GM23338 (cell line): ENCODE measurements at regions not wholly inside any gene's neighbourhood (a gene's known extent, or its start where the extent isn't known, plus 50 kb on each side); places are given as distances from the start of the nearest gene placed in this dataset.

Experiments used
- ATAC-seq: fragments of 200-7000 bp; cut with Tn5 transposase; 3 replicates; pipeline ENCODE4 v1.9.1; 2020
- DNase-seq: peaks from one replicate; pipeline ENCODE4 v3.0.0-alpha.2; 2015; ENCODE audit warnings: low spot score
- H2AFZ ChIP-seq: fragments of 200-600 bp; sonication (generic); 2 replicates; pipeline ENCODE4 v1.8.0; 2016; ENCODE audit warnings: antibody characterized with exemption, mild to moderate bottlenecking, moderate library complexity
- H3F3A ChIP-seq: fragments of 200-600 bp; sonication (generic); replicated peaks from 2 replicates; pipeline ENCODE4 v1.8.0; 2017; ENCODE audit warnings: antibody characterized with exemption, mixed run types, low read depth
- H3K27ac ChIP-seq: fragments of 200-600 bp; sonication (generic); 2 replicates; pipeline ENCODE4 v1.6.1; 2016; ENCODE audit warnings: low read depth
- H3K27me3 ChIP-seq: fragments of 200-600 bp; sonication (generic); 2 replicates; pipeline ENCODE4 v1.8.0; 2016; ENCODE audit warnings: mild to moderate bottlenecking, mixed run types, moderate library complexity; ENCODE audit not compliant: insufficient read depth
- H3K36me3 ChIP-seq: fragments of 200-600 bp; sonication (generic); 2 replicates; pipeline ENCODE4 v1.8.0; 2016; ENCODE audit warnings: mild to moderate bottlenecking; ENCODE audit not compliant: insufficient read depth
- H3K4me1 ChIP-seq: fragments of 200-600 bp; sonication (generic); 2 replicates; pipeline ENCODE4 v1.8.0; 2016; ENCODE audit warnings: mild to moderate bottlenecking, moderate library complexity; ENCODE audit not compliant: insufficient read depth
- H3K4me2 ChIP-seq: fragments of 200-600 bp; sonication (generic); 2 replicates; pipeline ENCODE4 v1.7.1; 2017; ENCODE audit warnings: mixed run types
- H3K4me3 ChIP-seq: fragments of 200-600 bp; sonication (generic); 2 replicates; pipeline ENCODE4 v1.6.1; 2016; ENCODE audit warnings: mixed run types
- H3K79me2 ChIP-seq: fragments of 200-600 bp; sonication (generic); replicated peaks from 2 replicates; pipeline ENCODE4 v1.8.0; 2017; ENCODE audit warnings: mild to moderate bottlenecking; ENCODE audit not compliant: insufficient read depth
- H3K9me2 ChIP-seq: fragments of 200-600 bp; sonication (generic); 2 replicates; pipeline ENCODE4 v1.8.0; 2017; ENCODE audit not compliant: insufficient read depth
- H4K20me1 ChIP-seq: fragments of 200-600 bp; sonication (generic); replicated peaks from 2 replicates; pipeline ENCODE4 v1.8.0; 2017; ENCODE audit warnings: mild to moderate bottlenecking; ENCODE audit not compliant: insufficient read depth
- H3K27ac Mint-ChIP-seq: 2 replicates; pipeline ENCODE4 v1.8.0; 2020; ENCODE audit warnings: inconsistent platforms, mild to moderate bottlenecking, moderate library complexity, mixed read lengths
- H3K27me3 Mint-ChIP-seq: 3 replicates; pipeline ENCODE4 v1.8.0; 2022; ENCODE audit warnings: low read depth, mild to moderate bottlenecking, moderate library complexity, mixed read lengths, inconsistent platforms; ENCODE audit not compliant: insufficient read depth, poor library complexity
- H3K36me3 Mint-ChIP-seq: 3 replicates; pipeline ENCODE4 v1.8.0; 2021; ENCODE audit warnings: low read depth, mild to moderate bottlenecking, inconsistent platforms, moderate library complexity, mixed read lengths
- H3K4me1 Mint-ChIP-seq: 3 replicates; pipeline ENCODE4 v1.8.0; 2020; ENCODE audit warnings: mild to moderate bottlenecking, inconsistent platforms, mixed read lengths
- H3K4me3 Mint-ChIP-seq: 3 replicates; pipeline ENCODE4 v1.8.0; 2021; ENCODE audit warnings: moderate library complexity, mild to moderate bottlenecking, inconsistent platforms, mixed read lengths
- H3K9me3 Mint-ChIP-seq: 3 replicates; pipeline ENCODE4 v1.8.0; 2020; ENCODE audit warnings: moderate library complexity, mild to moderate bottlenecking, inconsistent platforms, mixed read lengths
- EZH2 ChIP-seq: fragments of 200-600 bp; sonication (generic); IDR thresholded peaks from one replicate; pipeline ENCODE4 v1.8.0; 2017; ENCODE audit warnings: antibody characterized with exemption, mild to moderate bottlenecking, low read depth; ENCODE audit not compliant: unreplicated experiment
- EZH2phosphoT487 ChIP-seq: fragments of 200-600 bp; sonication (generic); IDR thresholded peaks from one replicate; pipeline ENCODE4 v1.8.1; 2018; ENCODE audit warnings: antibody characterized with exemption; ENCODE audit not compliant: unreplicated experiment
- STAT1 ChIP-seq: IDR thresholded peaks from one replicate; pipeline ENCODE4 v1.6.1; 2016; ENCODE audit warnings: antibody characterized with exemption; ENCODE audit not compliant: unreplicated experiment
- ZNF331 ChIP-seq: fragments of 250-450 bp; sonication (Bioruptor Pico); IDR thresholded peaks from 2 replicates; pipeline ENCODE4 v1.5.0; 2020; ENCODE audit warnings: low read depth, mild to moderate bottlenecking, moderate library complexity
- TF ChIP-seq, protein P1 (sequence below): fragments of 250-450 bp; sonication (Bioruptor Pico); IDR thresholded peaks from 2 replicates; pipeline ENCODE4 v1.5.0; 2020; ENCODE audit warnings: mild to moderate bottlenecking, moderate library complexity
- TF ChIP-seq, protein P2 (sequence below): IDR thresholded peaks from 2 replicates; pipeline ENCODE4 v1.6.1; 2016; ENCODE audit warnings: antibody characterized with exemption

DNA sequence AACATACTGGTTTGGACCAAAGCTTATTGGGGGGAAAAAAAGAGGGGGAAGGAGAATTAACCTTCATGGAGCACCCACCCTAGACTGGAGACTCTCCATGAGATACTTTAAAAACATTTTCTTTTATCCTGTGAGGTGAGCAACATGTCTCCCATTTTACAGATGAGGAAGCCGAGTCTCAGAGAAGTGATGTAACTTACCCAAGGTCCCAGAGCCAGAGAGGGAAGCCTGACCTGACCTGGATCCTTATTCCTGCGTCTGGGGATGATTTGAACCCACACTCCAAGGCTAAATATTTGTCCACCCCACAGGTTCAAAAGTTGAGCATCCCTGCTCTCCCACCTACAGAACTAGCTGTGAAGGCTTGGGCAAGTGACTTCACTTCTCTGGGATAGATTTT, 137.9 kb upstream of the JUN start (continued):
- TF ChIP-seq, protein P1, sequence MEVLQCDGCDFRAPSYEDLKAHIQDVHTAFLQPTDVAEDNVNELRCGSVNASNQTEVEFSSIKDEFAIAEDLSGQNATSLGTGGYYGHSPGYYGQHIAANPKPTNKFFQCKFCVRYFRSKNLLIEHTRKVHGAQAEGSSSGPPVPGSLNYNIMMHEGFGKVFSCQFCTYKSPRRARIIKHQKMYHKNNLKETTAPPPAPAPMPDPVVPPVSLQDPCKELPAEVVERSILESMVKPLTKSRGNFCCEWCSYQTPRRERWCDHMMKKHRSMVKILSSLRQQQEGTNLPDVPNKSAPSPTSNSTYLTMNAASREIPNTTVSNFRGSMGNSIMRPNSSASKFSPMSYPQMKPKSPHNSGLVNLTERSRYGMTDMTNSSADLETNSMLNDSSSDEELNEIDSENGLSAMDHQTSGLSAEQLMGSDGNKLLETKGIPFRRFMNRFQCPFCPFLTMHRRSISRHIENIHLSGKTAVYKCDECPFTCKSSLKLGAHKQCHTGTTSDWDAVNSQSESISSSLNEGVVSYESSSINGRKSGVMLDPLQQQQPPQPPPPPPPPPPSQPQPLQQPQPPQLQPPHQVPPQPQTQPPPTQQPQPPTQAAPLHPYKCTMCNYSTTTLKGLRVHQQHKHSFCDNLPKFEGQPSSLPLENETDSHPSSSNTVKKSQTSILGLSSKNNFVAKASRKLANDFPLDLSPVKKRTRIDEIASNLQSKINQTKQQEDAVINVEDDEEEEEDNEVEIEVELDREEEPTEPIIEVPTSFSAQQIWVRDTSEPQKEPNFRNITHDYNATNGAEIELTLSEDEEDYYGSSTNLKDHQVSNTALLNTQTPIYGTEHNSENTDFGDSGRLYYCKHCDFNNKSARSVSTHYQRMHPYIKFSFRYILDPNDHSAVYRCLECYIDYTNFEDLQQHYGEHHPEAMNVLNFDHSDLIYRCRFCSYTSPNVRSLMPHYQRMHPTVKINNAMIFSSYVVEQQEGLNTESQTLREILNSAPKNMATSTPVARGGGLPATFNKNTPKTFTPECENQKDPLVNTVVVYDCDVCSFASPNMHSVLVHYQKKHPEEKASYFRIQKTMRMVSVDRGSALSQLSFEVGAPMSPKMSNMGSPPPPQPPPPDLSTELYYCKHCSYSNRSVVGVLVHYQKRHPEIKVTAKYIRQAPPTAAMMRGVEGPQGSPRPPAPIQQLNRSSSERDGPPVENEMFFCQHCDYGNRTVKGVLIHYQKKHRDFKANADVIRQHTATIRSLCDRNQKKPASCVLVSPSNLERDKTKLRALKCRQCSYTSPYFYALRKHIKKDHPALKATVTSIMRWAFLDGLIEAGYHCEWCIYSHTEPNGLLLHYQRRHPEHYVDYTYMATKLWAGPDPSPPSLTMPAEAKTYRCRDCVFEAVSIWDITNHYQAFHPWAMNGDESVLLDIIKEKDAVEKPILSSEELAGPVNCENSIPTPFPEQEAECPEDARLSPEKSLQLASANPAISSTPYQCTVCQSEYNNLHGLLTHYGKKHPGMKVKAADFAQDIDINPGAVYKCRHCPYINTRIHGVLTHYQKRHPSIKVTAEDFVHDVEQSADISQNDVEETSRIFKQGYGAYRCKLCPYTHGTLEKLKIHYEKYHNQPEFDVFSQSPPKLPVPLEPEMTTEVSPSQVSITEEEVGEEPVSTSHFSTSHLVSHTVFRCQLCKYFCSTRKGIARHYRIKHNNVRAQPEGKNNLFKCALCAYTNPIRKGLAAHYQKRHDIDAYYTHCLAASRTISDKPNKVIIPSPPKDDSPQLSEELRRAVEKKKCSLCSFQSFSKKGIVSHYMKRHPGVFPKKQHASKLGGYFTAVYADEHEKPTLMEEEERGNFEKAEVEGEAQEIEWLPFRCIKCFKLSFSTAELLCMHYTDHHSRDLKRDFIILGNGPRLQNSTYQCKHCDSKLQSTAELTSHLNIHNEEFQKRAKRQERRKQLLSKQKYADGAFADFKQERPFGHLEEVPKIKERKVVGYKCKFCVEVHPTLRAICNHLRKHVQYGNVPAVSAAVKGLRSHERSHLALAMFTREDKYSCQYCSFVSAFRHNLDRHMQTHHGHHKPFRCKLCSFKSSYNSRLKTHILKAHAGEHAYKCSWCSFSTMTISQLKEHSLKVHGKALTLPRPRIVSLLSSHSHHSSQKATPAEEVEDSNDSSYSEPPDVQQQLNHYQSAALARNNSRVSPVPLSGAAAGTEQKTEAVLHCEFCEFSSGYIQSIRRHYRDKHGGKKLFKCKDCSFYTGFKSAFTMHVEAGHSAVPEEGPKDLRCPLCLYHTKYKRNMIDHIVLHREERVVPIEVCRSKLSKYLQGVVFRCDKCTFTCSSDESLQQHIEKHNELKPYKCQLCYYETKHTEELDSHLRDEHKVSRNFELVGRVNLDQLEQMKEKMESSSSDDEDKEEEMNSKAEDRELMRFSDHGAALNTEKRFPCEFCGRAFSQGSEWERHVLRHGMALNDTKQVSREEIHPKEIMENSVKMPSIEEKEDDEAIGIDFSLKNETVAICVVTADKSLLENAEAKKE = no peak
- TF ChIP-seq STAT1 (no peak), EZH2 (no peak), ZNF331 (no peak)

DNA sequence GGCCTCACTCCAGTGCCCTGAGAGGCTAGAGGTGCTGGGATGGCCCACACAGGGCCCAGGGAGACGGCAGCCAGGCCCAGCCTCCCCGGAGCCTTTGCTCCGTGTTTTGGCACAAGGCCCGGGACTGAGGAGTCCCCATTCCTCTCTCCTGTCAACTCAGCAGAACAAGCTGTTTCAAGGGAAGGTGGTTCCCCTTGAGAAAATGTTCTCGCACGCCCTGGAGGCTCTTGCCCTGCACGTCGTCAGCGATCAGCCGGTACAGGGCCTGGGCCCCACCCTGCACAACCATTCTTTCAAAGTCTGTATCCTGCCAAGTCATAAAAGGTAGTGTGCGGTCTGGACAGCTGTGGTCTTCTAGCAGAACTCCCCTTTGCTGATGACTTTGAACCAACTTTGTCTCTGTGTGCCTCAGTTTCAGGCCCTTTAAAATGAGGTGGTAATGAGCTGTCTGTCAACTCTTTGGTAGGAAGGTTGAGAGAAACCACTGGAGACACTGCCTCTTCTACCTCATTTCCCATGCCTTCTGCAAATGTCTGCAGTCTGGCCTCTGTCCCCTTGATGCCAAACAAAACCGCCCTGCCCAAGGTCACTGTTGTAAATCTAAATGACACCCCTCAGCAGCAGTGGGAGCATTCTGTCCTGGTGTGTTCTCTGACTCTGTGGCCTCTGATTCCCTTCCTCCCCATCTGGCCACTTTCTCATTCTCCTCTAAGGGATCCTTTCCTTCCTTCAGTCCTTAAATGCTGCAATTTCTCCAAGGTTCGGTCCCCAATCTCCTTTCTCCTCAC, 138.6 kb upstream of the JUN start:
- no peak overlapping the region for H3K27ac Mint-ChIP-seq
- no peaks in the 10 kb centered on the region for H4K20me1 ChIP-seq
- H3F3A ChIP-seq = no peaks in the 10 kb centered on the region
- H3K36me3 Mint-ChIP-seq = no peaks in the 10 kb centered on the region
- no peak overlapping the region for H3K4me3 ChIP-seq
- H3K9me2 ChIP-seq = no peaks in the 10 kb centered on the region
- no peak overlapping the region for H3K4me3 Mint-ChIP-seq
- H3K4me1 ChIP-seq = no peaks in the 10 kb centered on the region
- H3K27ac ChIP-seq = no peak overlapping the region
- no peaks in the 10 kb centered on the region for H3K79me2 ChIP-seq
- ATAC-seq (no peak; the same call in 2 of the 3 replicates), DNase-seq (no peak)
- H3K27me3 Mint-ChIP-seq = no peaks in the 10 kb centered on the region
- no peaks in the 10 kb centered on the region for H3K4me1 Mint-ChIP-seq
- H3K36me3 ChIP-seq = no peaks in the 10 kb centered on the region
- H2AFZ ChIP-seq = no peak overlapping the region
- no peaks in the 10 kb centered on the region for H3K27me3 ChIP-seq
- H3K4me2 ChIP-seq = no peak overlapping the region
- H3K9me3 Mint-ChIP-seq = no peaks in the 10 kb centered on the region
- TF ChIP-seq, protein P2, sequence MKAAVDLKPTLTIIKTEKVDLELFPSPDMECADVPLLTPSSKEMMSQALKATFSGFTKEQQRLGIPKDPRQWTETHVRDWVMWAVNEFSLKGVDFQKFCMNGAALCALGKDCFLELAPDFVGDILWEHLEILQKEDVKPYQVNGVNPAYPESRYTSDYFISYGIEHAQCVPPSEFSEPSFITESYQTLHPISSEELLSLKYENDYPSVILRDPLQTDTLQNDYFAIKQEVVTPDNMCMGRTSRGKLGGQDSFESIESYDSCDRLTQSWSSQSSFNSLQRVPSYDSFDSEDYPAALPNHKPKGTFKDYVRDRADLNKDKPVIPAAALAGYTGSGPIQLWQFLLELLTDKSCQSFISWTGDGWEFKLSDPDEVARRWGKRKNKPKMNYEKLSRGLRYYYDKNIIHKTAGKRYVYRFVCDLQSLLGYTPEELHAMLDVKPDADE = no peak
- TF ChIP-seq, protein P1 = no peak
- TF ChIP-seq STAT1 (no peak), EZH2phosphoT487 (no peak)
